HG03558 (cell line): ENCODE measurements at regions not wholly inside any gene's neighbourhood (a gene's known extent, or its start where the extent isn't known, plus 50 kb on each side); places are given as distances from the start of the nearest gene placed in this dataset.

Source experiments
- ATAC-seq: cut with Tn5 transposase; IDR thresholded peaks from one replicate; pipeline ENCODE4 v1.9.1; 2021; ENCODE audit warnings: moderate number of reproducible peaks; ENCODE audit not compliant: unreplicated experiment; ENCODE audit errors: extremely low read depth

GRCh38 chr4:108345862-108346817 lies 177.4 kb upstream of the LEF1 start:
- ATAC-seq: no peak

DNA sequence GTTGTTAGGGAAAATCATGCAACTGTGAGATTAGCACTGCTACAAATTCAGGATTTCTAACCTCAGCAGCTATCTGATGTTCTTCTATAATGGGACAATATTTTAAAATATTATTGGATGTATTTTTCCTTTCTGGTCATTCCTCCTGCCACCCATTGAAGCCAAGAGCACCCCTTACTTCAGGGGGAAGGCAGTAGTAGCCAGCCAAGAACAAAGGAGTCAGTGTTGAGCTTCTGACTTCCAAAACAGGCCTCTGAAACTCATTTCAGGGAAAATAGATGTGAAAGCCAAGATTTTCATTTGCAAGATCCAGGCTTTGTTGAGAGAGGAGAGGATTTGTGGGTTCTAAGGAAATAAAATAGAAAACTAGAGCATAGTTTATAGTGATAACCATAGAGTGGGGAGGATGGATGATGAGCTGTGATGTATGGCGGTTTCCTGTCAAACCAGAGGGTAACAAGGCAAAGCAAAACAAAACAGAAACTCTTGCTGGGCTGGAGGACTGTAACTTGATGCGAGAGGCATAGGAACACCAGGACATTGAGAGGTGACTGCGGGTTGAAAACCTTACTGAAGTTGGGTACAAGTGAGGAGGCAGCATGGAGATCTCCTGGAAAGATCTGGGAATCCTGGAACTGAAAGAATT lies 173.7 kb upstream of the LEF1 start:
- ATAC-seq: no peak

GRCh38 chr4:108337923-108338322 lies 169.2 kb upstream of the LEF1 start:
- no peak for ATAC-seq

GRCh38 chr4:108336076-108336475 lies 167.3 kb upstream of the LEF1 start:
- ATAC-seq: no peak

GRCh38 chr4:108335081-108335480 lies 166.3 kb upstream of the LEF1 start:
- ATAC-seq: no peak

GRCh38 chr4:108334031-108334430 lies 165.3 kb upstream of the LEF1 start:
- ATAC-seq: no peak

DNA sequence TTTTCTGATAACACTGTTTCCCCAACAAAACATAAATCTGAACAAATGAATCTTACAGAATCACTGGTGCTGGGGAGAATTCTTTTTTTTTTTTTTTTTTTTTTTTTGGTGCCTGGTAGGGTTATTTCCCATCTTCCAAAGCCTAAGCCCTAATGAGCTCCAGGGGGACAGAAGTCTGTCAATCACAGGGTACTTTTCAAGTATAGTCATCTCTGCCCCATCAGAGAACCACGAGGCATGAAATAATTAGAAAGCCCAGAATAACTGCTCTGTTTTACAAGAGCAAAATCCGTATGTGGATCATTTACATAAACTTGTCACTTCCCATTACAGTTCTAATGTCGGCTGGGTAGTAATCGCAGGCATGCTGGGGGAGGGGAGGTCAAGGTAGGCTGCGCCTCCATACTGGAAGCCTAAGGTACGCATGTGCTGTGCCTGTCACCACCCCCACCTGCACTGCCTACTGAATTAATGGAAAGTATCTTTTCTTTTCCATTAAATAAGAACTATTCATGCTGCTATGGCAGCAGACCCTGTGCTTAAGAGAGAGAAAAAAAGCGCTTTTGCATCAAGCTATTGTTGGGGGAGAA lies 164.7 kb upstream of the LEF1 start:
- ATAC-seq: no peak

DNA sequence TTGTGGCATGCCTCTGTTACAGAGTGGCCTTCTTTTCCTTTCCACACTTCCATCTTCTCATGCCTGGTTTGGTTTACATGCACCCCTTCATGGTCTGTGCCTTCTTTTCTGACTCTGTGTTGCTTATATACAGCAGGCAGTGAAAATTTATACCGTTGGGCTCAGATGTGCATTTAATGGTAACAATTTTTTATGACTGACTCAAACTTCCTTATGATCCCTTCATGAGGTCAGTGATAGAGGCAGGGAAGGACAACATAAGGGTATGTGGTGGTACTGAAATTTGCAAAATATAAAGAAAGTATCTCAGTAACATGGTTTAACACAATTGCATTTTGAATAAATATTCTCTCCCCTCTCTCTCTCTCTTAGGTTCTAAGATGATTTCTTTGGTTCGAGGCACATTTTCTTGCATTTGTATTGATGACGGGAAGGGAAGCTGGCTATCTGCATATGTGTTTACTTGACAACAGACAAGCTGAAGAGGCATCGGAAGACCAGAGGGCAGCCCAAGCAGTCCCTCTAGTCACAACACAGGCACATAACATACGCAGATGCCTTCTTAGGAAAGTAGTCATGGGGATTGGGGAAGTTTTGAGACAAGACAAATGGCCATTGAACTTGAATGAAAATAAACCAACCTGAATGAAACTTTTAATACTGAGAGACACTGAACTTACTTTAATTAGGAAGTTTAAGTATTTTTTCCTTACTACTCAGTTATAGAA lies 163.3 kb upstream of the LEF1 start:
- ATAC-seq: no peak

- ATAC-seq: no peak
These were observed 159.6 kb upstream of the LEF1 start for GRCh38 chr4:108328383-108328732.

DNA sequence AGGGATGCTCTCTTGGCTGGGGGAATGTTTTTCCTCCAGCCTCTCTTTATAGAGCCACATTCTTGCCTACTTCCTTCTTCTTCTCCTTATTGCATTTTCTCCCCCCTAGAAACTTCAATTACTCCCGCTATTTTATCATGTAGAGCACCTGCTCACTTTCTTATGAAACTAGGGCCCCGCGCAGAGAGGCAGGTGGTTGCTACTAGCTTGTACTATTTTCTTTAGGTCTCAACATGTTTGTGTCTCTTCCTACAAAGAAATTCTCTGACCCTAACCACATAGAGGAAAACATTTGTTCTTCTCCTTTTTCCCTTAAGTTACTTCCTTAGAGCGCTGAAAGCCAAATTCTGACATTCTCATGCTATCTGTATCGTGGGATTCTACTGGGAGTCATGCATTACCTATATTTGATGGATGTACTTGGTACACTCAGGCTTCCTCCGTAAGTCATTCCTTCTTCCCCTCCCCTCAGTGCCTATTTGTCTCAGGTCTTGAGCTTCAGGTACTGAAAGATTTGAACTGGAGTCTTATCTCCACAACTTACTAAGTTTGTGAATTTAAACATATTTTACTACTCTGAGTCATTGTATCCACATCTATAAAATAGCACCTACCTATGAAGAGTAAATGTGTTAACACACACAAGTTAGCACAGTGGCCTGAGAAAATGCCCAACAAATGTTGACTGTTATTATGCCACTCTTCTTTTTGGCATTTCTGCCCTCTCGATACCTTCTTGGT lies 159.1 kb upstream of the LEF1 start:
- no peak for ATAC-seq

- no peak for ATAC-seq
These were observed 156.8 kb upstream of the LEF1 start for GRCh38 chr4:108325561-108325960.

DNA sequence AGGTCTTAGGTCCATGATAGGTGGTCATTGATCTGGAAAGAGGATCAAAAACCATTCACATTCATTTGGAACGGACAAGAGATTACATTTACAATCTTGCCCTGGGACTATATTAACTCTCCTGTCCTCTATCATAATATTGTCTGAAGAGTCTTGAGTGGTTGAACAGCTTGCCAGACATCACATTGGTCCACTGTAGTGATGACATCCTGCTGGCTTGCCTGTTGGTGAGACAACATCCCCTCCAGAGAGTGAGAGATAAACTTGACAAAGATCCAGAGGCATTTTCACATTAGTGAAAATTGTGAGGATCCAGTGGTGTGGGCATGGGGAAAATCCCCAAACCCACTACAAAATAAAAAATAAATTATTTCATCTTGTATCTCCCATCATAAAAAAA lies 155.7 kb upstream of the LEF1 start:
- no peak for ATAC-seq

DNA sequence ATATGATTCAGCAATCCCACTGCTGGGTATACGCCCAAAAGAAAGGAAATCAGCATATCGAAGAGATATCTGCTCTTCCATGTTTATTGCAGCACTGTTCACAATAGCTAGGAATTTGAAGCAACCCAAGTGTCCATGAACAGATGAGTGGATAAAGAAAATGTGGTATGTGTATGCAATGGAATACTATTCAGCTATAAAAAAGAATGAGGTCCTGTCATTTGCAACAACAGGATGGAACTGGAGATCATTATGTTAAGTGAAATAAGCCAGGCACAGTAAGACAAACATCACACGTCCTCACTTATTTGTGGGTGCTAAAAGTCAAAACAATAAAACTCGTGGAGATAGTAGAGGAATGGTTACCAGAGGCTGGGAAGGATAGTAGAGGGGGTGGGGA lies 153.8 kb upstream of the LEF1 start:
- ATAC-seq: no peak

GRCh38 chr4:108320061-108320460 lies 151.3 kb upstream of the LEF1 start:
- no peak for ATAC-seq

DNA sequence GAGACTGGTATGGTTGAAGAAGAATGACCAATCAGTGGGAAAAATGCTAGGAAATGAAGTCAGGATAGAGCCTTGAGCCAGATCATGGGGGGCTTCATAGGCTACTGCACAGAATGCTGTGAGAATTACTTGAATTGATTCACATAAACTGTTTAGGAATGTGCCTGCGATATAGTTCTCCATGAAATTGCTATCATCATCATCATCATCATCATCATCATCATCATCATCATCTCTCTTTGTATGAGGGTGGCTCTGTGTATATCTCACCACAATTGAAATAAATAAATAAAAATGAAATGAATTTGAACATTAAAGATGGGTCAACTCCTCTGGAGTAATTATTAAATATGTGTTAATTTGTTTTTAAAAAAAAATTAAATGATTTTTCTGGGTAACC lies 148.6 kb upstream of the LEF1 start:
- ATAC-seq: no peak

DNA sequence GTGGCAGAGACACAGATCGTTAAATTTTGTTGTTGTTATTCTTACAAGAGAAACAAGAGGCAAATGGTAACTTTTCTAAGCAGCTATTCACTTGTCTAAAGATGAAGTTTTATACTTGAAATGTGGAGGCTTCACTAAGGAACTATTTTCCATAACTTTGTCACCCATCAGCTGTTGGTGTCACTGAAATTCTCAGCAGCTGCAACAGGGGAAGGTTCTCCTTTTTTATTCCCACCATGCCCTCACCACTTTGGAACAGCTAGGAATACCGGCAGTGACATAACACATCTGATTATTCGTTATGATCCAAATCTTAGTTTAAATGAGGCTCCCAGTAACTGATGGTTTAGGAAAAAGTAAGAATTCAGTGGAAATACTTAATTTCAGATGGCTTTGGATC lies 147.0 kb upstream of the LEF1 start:
- ATAC-seq: no peak

- no peak for ATAC-seq
These were observed 146.3 kb upstream of the LEF1 start for GRCh38 chr4:108314900-108315589.

GRCh38 chr4:108313546-108314339 lies 145.0 kb upstream of the LEF1 start:
- ATAC-seq: no peak

DNA sequence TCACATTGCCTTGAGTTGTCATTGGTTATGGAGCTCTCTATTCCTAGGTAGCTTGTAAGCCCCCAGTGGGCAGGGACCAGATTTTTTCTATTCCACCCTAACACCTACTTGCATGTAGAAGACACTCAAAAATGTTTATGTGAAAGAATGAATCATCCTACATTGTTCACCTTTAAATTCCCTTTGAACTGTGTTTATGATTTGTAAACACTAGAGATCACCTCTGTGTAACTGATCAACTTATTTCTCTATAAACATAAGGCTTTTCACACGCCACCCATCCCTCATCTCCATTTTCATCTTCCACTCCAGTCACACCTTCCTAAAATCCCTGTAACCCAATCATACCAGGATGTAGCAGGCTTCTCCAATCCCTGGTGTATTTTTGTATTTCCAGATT lies 142.6 kb upstream of the LEF1 start:
- ATAC-seq: no peak
